NCI-H2171 treated with DMSO at 0.1 percent for 48 hours (cell line): ENCODE measurements at regions not wholly inside any gene's neighbourhood (a gene's known extent, or its start where the extent isn't known, plus 50 kb on each side); places are given as distances from the start of the nearest gene placed in this dataset.

ENCODE experiments used
- DNase-seq: peaks from one replicate; lab custom pipeline; 2025; lab: John Stamatoyannopoulos, UW

DNA sequence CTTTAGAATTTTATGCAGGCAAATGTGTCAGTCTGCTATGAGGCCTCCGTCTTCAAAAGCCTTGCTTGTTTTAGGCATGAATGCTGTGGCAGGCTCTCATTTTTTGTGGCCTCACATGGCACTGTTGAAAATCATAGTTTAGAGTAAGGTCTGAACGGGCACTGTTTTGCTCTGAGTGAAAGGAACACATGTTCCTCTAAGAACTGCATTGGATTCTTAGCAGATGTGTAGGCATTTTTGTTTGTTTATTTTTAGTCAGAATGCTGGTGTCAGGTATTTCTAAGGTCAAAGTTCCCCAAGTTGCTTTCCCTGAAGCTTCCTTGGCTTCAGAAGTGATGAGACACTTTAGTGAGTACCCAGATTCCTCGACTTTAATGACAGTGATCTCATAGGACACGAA is 173.7 kb downstream of the HS3ST3B1 start:
- no peak for DNase-seq

- no peak for DNase-seq
Measured at GRCh38 chr17:14471052-14471451, 170.2 kb downstream of the HS3ST3B1 start.

DNA sequence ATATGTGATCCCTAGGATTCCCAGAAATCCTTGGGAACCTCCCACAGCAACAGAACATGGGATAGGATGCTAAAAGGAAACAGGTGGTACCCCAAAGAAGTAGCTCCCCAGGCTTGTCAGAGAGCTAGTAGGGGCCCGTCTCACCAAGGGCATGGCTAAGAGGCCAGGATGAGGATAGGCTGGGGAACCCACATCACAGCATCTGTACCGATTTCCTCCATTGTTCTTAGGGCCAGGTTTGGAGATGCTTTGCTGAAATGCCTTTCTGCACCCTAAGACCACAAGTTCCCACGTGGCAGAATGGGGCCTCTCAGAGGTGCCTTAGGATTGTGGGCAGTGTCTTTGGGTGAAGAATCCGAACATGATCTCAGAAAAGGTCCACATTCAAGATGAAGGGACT is 169.5 kb downstream of the HS3ST3B1 start:
- DNase-seq: no peak

- DNase-seq: no peak
Measured at GRCh38 chr17:14469971-14470370, 169.1 kb downstream of the HS3ST3B1 start.

DNA sequence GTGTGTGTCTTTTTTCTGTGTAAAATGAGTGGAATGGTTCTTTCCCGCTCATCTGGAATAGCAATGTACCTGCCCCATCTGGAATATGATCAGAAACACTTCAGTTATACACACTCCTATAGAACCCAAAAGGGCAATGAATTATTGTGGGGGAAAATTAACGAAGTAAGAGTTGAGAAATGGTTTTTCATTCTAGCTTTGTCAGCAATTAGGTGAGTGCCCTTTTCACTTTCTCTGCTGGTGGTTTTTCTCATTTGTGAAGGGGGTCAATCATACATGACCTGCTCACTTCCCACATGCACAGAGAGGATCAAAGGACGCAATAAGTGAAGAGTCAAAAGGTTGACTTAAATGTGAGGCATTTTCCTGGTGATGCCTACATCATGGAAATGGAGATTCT is 168.0 kb downstream of the HS3ST3B1 start:
- DNase-seq: no peak

DNA sequence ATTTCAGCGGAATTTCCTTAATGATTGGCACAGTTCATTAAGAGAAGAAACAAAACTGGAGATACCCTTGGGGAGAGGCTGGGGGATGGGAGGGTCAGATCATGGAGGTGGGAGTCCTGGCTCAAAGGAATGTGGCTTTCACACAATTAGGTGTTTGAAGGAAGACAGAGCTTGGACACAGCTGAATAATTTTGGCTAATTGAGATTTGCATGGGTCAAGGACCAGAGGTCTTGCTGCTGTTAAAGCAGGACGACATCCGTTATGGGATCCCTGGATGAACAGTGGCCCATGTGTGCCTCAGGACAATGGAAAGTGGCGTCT is 160.3 kb downstream of the HS3ST3B1 start:
- no peak for DNase-seq

DNA sequence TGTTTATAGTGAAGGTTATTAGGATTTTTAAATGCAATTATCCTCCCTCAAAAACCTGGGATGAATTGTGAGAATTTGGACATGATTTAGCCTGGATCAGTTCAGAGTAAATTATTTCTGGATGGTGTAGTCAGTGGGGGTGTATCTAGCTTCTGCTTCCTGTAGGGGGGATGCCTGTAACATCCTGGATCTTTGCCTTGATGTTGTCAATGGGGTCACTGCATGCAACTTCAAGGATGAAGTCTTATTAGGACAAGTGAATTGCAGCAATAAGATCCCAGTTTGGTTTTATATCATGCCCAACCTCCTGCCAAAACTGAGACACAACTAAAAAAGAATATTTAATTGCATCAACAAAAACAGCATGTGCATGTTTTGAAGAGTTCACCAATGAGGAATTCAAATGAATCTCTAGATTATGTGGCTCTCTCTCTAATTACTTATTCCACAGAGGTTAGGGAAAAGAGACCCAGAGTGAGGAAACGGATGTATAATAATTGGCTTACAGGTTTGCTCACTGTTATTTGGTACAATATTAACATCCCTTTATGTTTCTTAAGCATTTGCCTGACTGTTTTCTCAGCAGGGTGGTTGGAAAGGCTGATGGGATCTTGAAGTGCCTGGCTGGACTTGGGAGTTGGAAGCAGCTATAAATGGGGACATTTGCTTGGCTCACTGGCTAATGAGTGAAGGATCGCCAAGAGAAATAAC is 159.8 kb downstream of the HS3ST3B1 start:
- DNase-seq: no peak

DNA sequence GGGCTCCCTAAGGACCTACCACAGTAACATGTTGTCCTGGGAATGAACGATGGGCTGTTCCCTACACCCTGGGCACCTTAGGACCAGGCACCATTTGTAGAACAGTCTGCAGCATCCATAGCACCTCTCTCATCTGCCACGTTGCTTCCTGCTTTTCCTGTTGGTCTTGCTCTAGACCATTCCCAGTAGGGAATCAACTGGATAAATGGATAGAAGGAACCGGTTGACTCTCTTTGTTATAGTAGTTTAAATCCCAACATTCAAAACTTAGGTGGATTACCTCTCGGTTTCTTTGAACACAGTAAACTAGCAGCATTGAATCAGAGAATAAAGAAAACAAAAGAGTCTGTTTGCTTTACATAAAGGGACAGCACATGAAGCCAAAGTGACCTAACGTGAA is 159.1 kb downstream of the HS3ST3B1 start:
- no peak for DNase-seq

DNA sequence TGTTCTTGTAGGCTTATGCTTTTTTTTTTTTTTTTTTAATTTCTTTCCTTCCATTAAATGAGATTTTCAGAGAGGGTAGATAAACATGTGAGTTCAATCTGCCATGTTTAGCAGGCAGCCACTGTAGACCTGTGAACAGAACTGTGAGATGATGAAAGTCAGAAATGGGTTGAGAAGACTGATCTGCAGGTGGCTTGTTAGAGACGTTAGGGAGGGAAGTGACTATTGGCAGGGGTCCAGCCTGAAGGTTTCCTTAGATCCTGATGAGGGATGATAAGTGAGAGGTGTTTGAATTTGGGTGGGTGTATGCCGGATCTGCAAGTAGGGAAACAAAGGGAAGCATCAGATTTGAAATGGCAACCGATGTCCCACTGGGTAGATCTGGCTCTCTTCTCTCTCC is 157.8 kb downstream of the HS3ST3B1 start:
- DNase-seq: no peak

DNA sequence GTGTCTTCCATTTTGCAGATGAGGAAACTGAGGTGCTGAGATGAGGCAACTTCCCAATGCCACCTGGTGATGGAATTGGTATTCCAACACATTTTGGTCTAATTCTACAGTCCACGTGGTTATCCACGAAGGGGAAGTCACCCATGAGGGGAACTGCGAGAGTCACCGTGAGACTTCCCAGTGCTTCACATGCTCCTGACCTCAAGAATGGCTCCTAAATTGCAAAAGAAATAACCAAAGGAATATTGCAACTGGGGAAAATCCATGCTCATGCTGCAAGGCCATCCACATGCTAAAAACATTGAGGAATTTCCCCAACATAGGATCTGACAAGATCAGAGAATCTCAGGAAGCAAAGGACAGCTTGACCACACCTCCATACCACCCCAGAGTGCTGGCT is 153.9 kb downstream of the HS3ST3B1 start:
- no peak for DNase-seq

- DNase-seq: no peak
Measured at GRCh38 chr17:14452856-14453255, 152.0 kb downstream of the HS3ST3B1 start.

- no peak for DNase-seq
Measured at GRCh38 chr17:14451729-14452191, 150.9 kb downstream of the HS3ST3B1 start.

DNA sequence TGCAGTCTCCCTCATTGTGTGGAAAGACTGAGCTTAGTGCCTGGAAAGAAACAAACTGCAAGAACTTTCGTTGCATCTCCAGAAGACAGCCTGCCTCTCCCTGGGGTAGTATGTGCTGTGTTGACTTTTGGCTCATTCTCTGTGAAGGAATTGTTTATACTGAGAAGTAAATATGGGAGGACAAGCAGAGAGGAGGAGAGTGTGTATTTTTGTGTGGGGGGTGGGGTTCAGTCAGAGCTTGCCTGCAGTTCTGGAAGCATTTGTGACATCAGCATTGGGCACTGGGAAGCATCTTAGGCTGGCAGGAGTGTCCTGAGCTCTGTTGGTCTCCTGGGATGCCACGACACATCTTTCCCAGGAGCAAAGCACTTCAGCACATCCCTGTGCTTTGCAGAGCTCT is 147.9 kb downstream of the HS3ST3B1 start:
- no peak for DNase-seq

GRCh38 chr17:14446825-14447224 is 145.9 kb downstream of the HS3ST3B1 start:
- DNase-seq: no peak

GRCh38 chr17:14444915-14445314 is 144.0 kb downstream of the HS3ST3B1 start:
- no peak for DNase-seq

DNA sequence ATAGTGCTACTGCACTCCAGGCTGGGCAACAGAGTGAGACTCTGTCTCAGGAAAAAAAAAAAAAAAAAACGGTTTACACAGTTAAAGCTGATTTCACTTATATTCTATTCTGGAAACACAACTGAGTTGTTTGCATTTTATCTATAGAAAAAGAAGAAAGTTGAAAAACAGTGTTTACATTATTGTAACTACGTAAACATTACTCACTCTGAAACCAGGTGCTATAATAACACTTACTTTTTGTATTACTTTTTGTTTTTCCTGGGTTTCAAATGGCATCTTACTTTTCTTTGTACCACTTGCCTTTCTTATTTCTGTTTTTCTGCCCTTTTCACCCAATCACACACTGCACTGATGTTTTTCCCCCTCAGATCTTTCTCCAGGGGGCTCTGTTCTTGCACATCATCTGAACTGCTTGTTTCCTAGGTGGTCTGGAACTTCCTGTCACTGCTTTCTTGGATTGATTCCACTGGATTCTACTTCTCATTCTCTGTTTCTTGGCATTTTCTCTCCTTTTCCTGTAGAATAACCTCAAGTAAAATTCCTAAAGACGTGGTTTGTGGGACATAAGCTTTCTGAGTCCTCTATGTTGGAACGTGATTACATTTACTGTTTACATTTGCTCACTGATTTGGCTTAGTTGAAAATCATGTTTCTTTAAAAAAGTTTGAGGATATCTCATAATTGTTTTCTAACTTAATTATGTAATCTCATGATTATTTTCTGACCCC is 142.1 kb downstream of the HS3ST3B1 start:
- no peak for DNase-seq

DNA sequence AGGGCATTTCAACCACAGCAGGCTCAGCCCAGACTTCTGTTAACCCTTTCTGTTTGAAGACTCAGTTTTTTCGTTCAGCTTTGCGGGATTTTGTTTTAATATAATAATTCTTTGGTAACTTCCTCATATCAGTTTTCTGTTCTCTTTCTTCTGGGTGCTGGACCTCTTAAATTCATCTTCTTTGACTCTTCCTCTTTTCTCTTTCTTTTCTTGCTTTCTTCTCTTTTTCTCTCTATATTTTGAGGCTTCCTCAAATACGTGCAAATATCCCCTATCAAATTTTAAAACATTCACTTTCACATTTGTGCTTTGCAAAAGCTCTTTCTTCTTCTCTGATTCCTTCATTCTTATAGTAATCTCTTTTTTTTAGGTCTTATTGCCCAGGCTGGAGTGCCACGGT is 136.3 kb downstream of the HS3ST3B1 start:
- no peak for DNase-seq

GRCh38 chr17:14436266-14436665 is 135.4 kb downstream of the HS3ST3B1 start:
- no peak for DNase-seq

GRCh38 chr17:14434506-14434905 is 133.6 kb downstream of the HS3ST3B1 start:
- DNase-seq: no peak

- no peak for DNase-seq
Measured at GRCh38 chr17:14432079-14432478, 131.2 kb downstream of the HS3ST3B1 start.

- DNase-seq: no peak
Measured at GRCh38 chr17:14429084-14429483, 128.2 kb downstream of the HS3ST3B1 start.

DNA sequence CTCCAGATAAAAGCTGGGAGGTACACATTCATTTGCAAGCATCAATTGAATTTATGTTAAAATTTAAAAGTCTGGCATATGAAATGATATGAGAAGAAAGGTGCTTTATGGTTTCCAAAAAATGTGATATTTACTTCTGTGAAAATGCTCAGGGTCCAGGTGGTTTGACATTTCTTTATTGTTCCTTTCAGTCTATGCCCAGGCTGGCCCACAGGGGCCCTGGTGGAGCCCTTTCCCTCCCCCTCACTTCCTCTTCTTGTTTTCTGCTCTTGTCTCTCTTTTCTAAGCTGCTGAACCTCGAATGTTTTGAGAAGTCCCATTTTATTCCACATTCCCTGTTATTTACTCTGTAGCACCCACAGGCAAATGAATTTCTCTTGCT is 127.8 kb downstream of the HS3ST3B1 start:
- no peak for DNase-seq

- DNase-seq: no peak
Measured at GRCh38 chr17:14427900-14428647, 127.2 kb downstream of the HS3ST3B1 start.
